IPS-NIHi7 (cell line): ENCODE measurements at regions not wholly inside any gene's neighbourhood (a gene's known extent, or its start where the extent isn't known, plus 50 kb on each side); places are given as distances from the start of the nearest gene placed in this dataset.
A peak's percentile ranks its signal among the peaks of the same experiment; 100 is the strongest.
"Not testable (repeated sequence)": the region's sequence is repeated elsewhere in the genome, so short reads cannot be mapped to it uniquely, and the experiment has no call there.

ENCODE experiments used
- DNase-seq: peaks from one replicate; pipeline ENCODE4 v3.0.0; 2012; ENCODE audit warnings: mixed read lengths; ENCODE audit errors: extremely low spot score

GRCh38 chr13:103473081-103473480 is 406.9 kb upstream of the SLC10A2 start:
- no peak for DNase-seq

- DNase-seq, result peak; percentile 11
Observed at GRCh38 chr13:103471896-103472295, 405.7 kb upstream of the SLC10A2 start.

DNA sequence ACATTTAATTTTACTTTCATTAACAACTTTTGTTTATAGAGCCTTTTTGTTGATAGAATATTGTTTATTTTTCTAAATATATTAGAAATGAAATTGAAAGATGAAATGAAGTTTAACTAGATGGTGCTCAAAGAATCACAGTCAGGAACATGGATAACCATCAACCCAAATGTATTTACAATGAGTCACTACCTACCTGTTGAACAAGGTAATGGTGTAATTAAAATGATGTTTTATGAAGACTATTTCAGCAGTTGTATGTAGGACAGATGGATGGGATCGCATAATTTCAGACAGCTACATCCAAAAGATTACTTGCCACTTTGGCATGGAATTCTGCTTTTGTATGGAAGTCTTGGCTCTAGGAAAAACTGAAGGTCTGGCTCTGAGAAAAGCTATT is 403.6 kb upstream of the SLC10A2 start:
- DNase-seq, result no peak

GRCh38 chr13:103466761-103467160 is 400.5 kb upstream of the SLC10A2 start:
- peak; percentile 10 for DNase-seq

DNA sequence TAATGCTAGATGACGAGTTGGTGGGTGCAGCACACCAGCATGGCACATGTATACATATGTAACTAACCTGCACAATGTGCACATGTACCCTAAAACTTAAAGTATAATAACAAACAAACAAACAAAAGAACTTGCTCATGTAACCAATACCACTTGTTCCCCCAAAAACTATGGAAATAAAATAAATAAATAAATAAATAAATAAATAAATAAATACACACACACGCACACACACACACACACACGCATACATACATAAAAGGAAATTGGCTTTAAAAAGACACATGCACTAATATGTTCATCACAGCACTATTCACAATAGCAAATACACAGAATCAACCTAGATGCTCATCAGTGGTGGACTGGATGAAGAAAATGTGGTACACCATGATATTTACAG is 394.0 kb upstream of the SLC10A2 start:
- not testable (repeated sequence) for DNase-seq

GRCh38 chr13:103457050-103457449 is 390.8 kb upstream of the SLC10A2 start:
- DNase-seq, result not testable (repeated sequence)

- DNase-seq, result no peak
Observed at GRCh38 chr13:103451656-103452055, 385.4 kb upstream of the SLC10A2 start.

- DNase-seq, result no peak
Observed at GRCh38 chr13:103443604-103444003, 377.4 kb upstream of the SLC10A2 start.

- DNase-seq, result no peak
Observed at GRCh38 chr13:103437651-103438050, 371.4 kb upstream of the SLC10A2 start.

GRCh38 chr13:103436057-103436654 is 369.9 kb upstream of the SLC10A2 start:
- DNase-seq, result peak; percentile 21

GRCh38 chr13:103431856-103432255 is 365.6 kb upstream of the SLC10A2 start:
- DNase-seq, result no peak

DNA sequence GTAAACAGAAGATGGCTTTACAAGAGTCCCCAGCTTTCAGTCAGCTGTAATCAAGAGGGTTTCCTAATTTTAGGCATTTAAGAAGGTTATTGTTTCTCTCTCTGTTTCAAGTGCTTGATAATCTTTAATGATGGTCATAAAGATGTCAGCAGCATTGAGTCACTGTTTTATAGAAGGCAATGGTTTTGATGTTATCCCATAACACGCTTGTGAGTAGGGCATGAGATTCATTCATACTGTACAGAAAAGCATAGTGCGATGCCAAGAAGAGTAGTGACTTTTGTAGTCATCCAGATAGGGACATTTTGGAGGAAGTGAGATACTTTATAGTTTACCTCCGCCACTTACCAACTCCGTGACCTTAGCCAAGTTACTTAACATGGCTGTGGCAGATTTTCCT is 364.2 kb upstream of the SLC10A2 start:
- no peak for DNase-seq

DNA sequence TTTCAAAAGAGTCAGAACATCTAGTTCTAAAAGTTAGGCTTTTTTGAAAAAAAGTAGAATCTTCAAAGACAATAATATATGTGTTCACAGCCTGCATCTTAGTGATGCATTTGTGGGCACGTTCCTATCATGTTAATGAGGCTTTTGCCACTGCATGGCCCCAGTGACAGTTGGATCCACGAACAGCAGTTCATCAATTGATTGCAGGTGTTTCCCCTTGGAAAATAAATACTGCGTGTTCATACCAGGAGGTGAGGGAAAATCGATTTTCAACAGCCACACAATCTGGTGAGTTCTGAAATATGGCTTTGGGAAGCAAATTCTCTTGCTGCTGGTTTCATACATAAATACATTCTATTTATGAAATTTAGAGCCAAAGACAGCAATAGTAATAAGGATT is 343.8 kb upstream of the SLC10A2 start:
- DNase-seq, result no peak

DNA sequence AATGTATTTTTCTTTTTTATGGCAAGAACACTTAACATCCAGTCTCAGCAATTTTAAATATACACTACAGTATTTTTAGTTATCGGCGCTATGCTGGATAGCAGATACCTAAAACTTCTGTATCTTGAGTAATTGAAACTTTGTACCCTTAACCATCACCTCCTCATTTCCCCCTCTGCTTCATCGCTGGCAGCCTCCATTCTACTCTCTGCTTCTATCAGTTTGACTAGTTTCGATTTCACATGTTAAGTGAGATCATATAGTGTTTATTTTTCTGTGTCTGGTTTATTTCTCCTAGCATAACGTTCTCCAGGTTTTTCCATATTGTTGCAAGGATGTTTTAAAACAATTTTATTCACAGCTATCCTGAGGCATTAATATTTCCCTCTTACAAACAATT is 340.8 kb upstream of the SLC10A2 start:
- no peak for DNase-seq

GRCh38 chr13:103405297-103405696 is 339.1 kb upstream of the SLC10A2 start:
- no peak for DNase-seq

- no peak for DNase-seq
Observed at GRCh38 chr13:103403814-103404213, 337.6 kb upstream of the SLC10A2 start.

DNA sequence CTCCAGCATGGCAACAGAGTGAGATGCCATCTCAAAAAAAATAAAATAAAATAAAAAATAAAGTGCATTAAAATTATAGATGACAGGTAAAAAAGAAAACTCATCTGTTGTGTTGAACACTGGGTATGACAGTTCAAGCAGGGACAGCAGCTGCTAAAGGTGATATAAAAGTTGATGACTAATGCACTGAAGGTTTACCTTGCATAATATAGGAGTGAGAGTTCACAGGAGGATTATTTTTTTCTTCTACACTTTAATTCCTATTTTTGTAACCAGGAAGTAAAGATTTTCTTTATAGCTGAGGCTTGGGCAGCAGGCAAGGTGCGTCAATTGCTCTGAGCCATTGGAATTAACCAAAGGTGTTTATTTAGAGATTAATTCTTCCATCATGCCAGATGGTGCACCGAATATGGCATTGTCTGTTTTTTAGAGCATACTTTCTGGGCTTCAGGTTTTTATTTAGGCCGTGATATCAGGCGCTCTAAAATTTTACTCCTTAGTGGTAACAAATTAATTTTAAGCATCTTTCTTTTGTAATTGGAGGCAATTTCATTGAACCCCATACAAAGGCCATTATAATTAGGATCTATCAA is 337.0 kb upstream of the SLC10A2 start:
- no peak for DNase-seq

GRCh38 chr13:103395139-103395538 is 328.9 kb upstream of the SLC10A2 start:
- DNase-seq, result no peak

DNA sequence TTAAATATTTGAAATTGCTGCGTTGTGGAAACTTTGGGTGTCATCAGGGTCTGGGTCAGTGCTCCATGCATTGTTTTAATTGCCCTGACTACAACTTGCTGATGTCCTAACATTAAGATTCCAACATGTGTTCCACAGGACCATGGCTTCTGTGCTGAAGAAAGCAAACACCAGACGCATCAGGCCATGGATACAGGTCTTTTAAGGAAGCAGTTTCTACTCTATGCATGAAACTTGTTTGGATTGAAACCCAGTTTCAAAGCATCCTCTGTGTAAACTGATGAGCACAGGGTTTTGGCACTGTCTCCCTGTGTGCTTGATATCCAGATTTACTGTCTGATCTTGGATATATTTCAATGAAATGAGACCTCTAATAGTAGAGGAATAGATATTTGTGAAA is 328.4 kb upstream of the SLC10A2 start:
- no peak for DNase-seq

DNA sequence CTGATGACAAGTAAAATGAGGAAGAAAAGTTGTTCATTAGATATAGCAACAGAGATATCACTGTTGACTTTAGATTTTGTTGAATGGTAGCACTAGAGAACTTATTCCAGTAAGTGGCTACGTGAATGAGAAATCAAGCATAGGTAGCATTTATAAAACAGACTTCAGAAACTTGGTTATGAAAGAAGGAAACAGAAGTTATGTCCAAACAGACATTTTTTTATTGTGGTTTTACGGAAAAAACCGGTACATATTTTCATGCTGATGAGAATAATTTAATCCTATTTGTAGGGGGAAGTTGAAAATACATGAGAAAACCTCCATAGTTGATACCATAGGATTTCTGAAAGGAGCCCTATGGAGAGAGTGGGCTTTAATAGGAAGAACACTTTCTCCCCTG is 325.7 kb upstream of the SLC10A2 start:
- no peak for DNase-seq

GRCh38 chr13:103388839-103389238 is 322.6 kb upstream of the SLC10A2 start:
- DNase-seq, result no peak

DNA sequence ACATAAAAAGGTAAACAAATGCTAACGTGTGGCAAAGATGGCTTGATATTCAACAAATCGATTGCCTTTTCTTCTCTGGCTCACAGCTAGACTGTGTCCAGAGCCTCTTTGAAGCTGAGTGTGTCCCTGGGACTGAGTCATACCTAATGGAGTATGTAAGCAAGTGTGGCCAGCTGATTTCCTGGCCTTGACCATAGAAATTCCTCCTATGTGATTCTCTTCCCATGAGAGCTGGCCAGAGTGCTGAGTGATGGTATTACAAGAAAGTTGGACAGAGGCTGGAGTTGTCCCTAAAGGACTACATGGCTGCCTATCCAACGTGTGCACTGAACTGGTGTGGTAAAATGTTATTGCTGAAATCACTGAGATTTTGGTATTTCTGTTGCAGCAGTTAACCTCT is 320.1 kb upstream of the SLC10A2 start:
- DNase-seq, result peak; percentile 26

DNA sequence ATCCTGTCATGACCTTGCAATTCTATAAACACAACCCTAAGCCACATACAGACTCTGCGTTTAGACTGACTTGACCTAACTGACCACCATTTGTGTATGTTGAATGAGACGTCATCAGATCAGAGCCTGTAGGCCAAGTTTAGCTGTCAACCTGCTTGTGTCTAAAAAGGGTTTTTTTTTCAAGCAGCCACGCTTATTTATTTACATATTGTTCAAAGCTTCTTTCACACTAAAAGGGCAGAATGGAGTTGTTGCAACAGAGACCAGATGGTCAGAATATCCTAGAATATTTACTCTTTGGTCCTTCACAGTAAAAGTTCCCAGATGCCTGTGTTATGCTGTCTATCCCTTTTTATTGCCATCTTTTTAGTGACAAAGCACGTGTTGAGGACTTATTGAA is 307.7 kb upstream of the SLC10A2 start:
- DNase-seq, result no peak

DNA sequence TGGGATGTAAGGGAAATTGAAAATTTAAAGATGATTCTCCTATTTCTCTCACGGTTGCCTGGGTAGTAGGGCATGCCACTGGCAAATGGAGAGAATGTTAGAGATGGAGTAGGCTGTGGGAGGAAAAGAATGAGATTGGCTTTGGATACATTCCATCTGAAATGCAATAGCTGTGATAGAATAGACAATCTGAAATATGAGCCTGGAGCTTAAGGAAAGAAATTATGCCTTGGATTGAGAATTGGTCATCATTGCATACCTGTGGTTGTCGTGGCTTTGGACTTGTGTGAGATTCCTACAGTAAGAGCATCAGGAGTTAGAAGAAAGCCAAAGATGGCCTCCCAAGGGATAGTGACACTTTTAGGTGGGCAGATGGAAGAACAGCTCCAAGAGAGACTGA is 305.1 kb upstream of the SLC10A2 start:
- no peak for DNase-seq
